SK-N-SH treated with all-trans-retinoic acid at 6 μM for 48 hours (cell line): ENCODE measurements at regions not wholly inside any gene's neighbourhood (a gene's known extent, or its start where the extent isn't known, plus 50 kb on each side); places are given as distances from the start of the nearest gene placed in this dataset.
A peak's percentile ranks its signal among the peaks of the same experiment; 100 is the strongest.

Source experiments
- ATAC-seq: fragments of 200-7000 bp; cut with Tn5 transposase; 3 replicates; pipeline ENCODE4 v1.9.1; 2020; ENCODE audit warnings: mild to moderate bottlenecking, moderate library complexity
- ARNTL ChIP-seq: fragments of 450-650 bp; formaldehyde crosslinking; IDR thresholded peaks from 2 replicates; pipeline ENCODE4 v1.5.0; 2020; ENCODE audit warnings: low read depth, mild to moderate bottlenecking, moderate library complexity, borderline replicate concordance
- BACH2 ChIP-seq: fragments of 250-450 bp; sonication (Bioruptor Pico); IDR thresholded peaks from 2 replicates; pipeline ENCODE4 v1.9.0; 2021; ENCODE audit warnings: mild to moderate bottlenecking, borderline replicate concordance
- CREB5 ChIP-seq: fragments of 250-450 bp; sonication (Bioruptor Pico); IDR thresholded peaks from 2 replicates; pipeline ENCODE4 v1.5.1; 2020; ENCODE audit warnings: low read depth, mild to moderate bottlenecking, moderate library complexity
- CSDC2 ChIP-seq: fragments of 250-450 bp; sonication (Bioruptor Pico); IDR thresholded peaks from 2 replicates; pipeline ENCODE4 v1.5.0; 2020; ENCODE audit warnings: mild to moderate bottlenecking, moderate library complexity
- GLIS3 ChIP-seq: fragments of 250-450 bp; sonication (Bioruptor Pico); IDR thresholded peaks from 2 replicates; pipeline ENCODE4 v1.5.0; 2020; ENCODE audit warnings: mild to moderate bottlenecking, moderate library complexity
- ISL1 ChIP-seq: fragments of 250-450 bp; sonication (Bioruptor Pico); IDR thresholded peaks from 2 replicates; pipeline ENCODE4 v2.1.2; 2022; ENCODE audit warnings: mild to moderate bottlenecking, moderate library complexity
- PATZ1 ChIP-seq: fragments of 250-450 bp; sonication (Bioruptor Pico); IDR thresholded peaks from 2 replicates; pipeline ENCODE4 v1.8.0; 2020; ENCODE audit warnings: mild to moderate bottlenecking, moderate library complexity, borderline replicate concordance
- POU6F1 ChIP-seq: fragments of 250-450 bp; sonication (Bioruptor Pico); IDR thresholded peaks from 2 replicates; pipeline ENCODE4 v1.8.0; 2021; ENCODE audit warnings: low read depth, mild to moderate bottlenecking, moderate library complexity, borderline replicate concordance
- PPARA ChIP-seq: fragments of 250-450 bp; sonication (Bioruptor Pico); IDR thresholded peaks from 2 replicates; pipeline ENCODE4 v1.5.0; 2020; ENCODE audit warnings: mild to moderate bottlenecking, borderline replicate concordance
- RARB ChIP-seq: fragments of 250-450 bp; sonication (Bioruptor Pico); IDR thresholded peaks from 2 replicates; pipeline ENCODE4 v1.8.0; 2021; ENCODE audit warnings: mild to moderate bottlenecking, moderate library complexity
- SNAI2 ChIP-seq: fragments of 250-450 bp; sonication (Bioruptor Pico); IDR thresholded peaks from 2 replicates; pipeline ENCODE4 v1.5.0; 2020; ENCODE audit warnings: mild to moderate bottlenecking, moderate library complexity
- TCF4 ChIP-seq: fragments of 250-450 bp; sonication (Bioruptor Pico); IDR thresholded peaks from 2 replicates; pipeline ENCODE4 v1.8.0; 2021; ENCODE audit warnings: mild to moderate bottlenecking, moderate library complexity, borderline replicate concordance
- TOX ChIP-seq: fragments of 250-450 bp; sonication (Bioruptor Pico); IDR thresholded peaks from 2 replicates; pipeline ENCODE4 v1.8.0; 2021; ENCODE audit warnings: mild to moderate bottlenecking, moderate library complexity, borderline replicate concordance
- TSHZ2 ChIP-seq: fragments of 250-450 bp; sonication (Bioruptor Pico); IDR thresholded peaks from 2 replicates; pipeline ENCODE4 v1.5.0; 2020; ENCODE audit warnings: mild to moderate bottlenecking, moderate library complexity
- ZFP30 ChIP-seq: fragments of 450-650 bp; formaldehyde crosslinking; IDR thresholded peaks from 2 replicates; pipeline ENCODE4 v1.5.0; 2022; ENCODE audit warnings: mild to moderate bottlenecking, moderate library complexity
- ZNF565 ChIP-seq: fragments of 450-650 bp; formaldehyde crosslinking; conservative IDR thresholded peaks from 2 replicates; pipeline ENCODE4 v1.5.0; 2020; ENCODE audit warnings: low read depth, mild to moderate bottlenecking, moderate library complexity
- ZNF8 ChIP-seq: fragments of 450-650 bp; formaldehyde crosslinking; IDR thresholded peaks from 2 replicates; pipeline ENCODE4 v1.5.0; 2020; ENCODE audit warnings: mild to moderate bottlenecking, moderate library complexity
- TF ChIP-seq, protein P1 (sequence below): fragments of 250-450 bp; sonication (Bioruptor Pico); IDR thresholded peaks from 2 replicates; pipeline ENCODE4 v1.5.1; 2021; ENCODE audit warnings: mild to moderate bottlenecking, moderate library complexity

DNA sequence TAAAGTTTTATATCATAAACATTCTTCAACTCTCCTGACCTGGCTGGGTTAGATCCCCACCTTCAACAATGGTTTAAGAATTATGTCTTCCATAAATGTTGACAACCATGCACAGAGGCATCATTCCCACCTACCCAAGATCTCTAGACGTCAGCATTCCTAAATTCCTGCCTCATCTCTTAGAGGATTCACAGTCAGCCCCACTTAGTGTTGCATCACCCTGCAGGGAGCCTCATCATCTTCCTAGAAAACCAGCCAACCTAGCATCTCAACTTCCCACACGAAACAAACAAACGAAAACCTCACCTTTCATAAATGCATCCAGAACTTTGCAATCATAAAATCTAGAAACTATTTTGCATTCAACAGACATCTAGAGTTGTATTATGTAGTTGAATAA is 816.1 kb upstream of the C9orf72 start (continued):
- TF ChIP-seq CREB5 (CRISPR knock-in tag) (no peak), ZNF565 (CRISPR knock-in tag) (no peak), GLIS3 (CRISPR knock-in tag) (no peak)

DNA sequence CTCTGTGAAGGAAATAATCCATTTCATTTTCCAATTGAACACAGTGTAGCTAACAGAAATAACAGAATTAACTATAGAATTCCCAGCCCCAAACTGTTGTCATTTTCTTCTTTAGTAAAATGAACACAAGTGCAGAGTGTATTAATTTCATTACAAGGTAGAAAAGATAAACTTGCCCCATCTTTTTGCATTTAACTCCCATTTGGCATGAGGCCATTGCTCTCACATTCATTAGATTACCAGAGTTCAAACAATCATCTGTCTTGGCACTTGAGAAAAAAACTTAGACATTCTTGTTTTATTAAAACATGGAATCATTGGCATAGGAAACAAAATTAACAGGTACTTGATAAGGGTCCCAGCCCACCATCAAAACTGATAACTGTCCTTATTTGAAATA is 821.5 kb upstream of the C9orf72 start:
- peak; percentile 67 for TF ChIP-seq TCF4 (CRISPR knock-in tag)
- TF ChIP-seq ZNF565 (CRISPR knock-in tag) = no peak
- peak; percentile 11; the same call in 1 of the 2 replicates for TF ChIP-seq TSHZ2 (CRISPR knock-in tag)
- TF ChIP-seq ZFP30 (CRISPR knock-in tag) = no peak
- peak; percentile 65 for TF ChIP-seq ISL1 (CRISPR knock-in tag)
- ATAC-seq = no peak

DNA sequence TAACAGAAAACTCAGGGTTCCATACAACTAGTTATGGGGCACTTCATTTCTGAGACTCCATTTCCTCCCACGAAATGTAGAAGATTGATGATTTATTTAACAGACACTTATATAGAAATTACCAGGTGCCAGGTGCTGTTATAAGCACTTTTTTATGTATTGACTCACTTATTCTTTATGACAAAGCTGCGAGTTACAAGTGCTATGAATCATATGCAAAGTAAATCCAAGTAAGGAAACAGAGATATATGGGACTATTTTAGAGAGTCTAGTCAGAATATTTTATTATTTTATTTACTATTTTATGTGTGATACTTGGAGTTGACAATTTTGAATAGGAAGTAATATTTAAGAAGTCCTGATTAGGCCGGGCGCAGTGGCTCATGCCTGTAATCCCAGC is 822.8 kb upstream of the C9orf72 start:
- TF ChIP-seq GLIS3 (CRISPR knock-in tag) (no peak), RARB (CRISPR knock-in tag) (no peak), CSDC2 (no peak), TOX (CRISPR knock-in tag) (no peak), POU6F1 (no peak), ARNTL (CRISPR knock-in tag) (no peak), ZNF8 (CRISPR knock-in tag) (no peak), PPARA (CRISPR knock-in tag) (no peak), BACH2 (no peak), ZNF565 (CRISPR knock-in tag) (no peak), CREB5 (CRISPR knock-in tag) (no peak), TCF4 (CRISPR knock-in tag) (no peak), TSHZ2 (CRISPR knock-in tag) (no peak), PATZ1 (CRISPR knock-in tag) (no peak), SNAI2 (CRISPR knock-in tag) (no peak), ZFP30 (CRISPR knock-in tag) (no peak), ISL1 (CRISPR knock-in tag) (no peak)
- TF ChIP-seq, protein P1, sequence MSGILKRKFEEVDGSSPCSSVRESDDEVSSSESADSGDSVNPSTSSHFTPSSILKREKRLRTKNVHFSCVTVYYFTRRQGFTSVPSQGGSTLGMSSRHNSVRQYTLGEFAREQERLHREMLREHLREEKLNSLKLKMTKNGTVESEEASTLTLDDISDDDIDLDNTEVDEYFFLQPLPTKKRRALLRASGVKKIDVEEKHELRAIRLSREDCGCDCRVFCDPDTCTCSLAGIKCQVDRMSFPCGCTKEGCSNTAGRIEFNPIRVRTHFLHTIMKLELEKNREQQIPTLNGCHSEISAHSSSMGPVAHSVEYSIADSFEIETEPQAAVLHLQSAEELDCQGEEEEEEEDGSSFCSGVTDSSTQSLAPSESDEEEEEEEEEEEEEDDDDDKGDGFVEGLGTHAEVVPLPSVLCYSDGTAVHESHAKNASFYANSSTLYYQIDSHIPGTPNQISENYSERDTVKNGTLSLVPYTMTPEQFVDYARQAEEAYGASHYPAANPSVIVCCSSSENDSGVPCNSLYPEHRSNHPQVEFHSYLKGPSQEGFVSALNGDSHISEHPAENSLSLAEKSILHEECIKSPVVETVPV (CRISPR knock-in tag) = no peak
- ATAC-seq = no peak
